HEK293T (cell line): ENCODE measurements at regions not wholly inside any gene's neighbourhood (a gene's known extent, or its start where the extent isn't known, plus 50 kb on each side); places are given as distances from the start of the nearest gene placed in this dataset.

Experiments used
- ARNT ChIP-seq: fragments of 450-650 bp; IDR thresholded peaks from 2 replicates; pipeline ENCODE4 v1.6.1; 2017; ENCODE audit warnings: mild to moderate bottlenecking
- BHLHE40 ChIP-seq: fragments of 450-650 bp; IDR thresholded peaks from 2 replicates; pipeline ENCODE4 v1.6.1; 2016; ENCODE audit warnings: mild to moderate bottlenecking, moderate library complexity, borderline replicate concordance
- CTBP1 ChIP-seq: fragments of 450-650 bp; IDR thresholded peaks from 2 replicates; pipeline ENCODE4 v1.6.1; 2016; ENCODE audit warnings: borderline replicate concordance
- ELF4 ChIP-seq: fragments of 450-650 bp; IDR thresholded peaks from 2 replicates; pipeline ENCODE4 v1.6.1; 2017; ENCODE audit warnings: antibody characterized with exemption
- FOXA1 ChIP-seq: fragments of 450-650 bp; IDR thresholded peaks from 2 replicates; pipeline ENCODE4 v1.6.1; 2016; ENCODE audit warnings: mild to moderate bottlenecking
- FOXK2 ChIP-seq: fragments of 450-650 bp; IDR thresholded peaks from 2 replicates; pipeline ENCODE4 v1.6.1; 2016; ENCODE audit warnings: mild to moderate bottlenecking
- FOXM1 ChIP-seq: fragments of 450-650 bp; IDR thresholded peaks from 2 replicates; pipeline ENCODE4 v1.6.1; 2017; ENCODE audit warnings: mild to moderate bottlenecking, borderline replicate concordance
- HDGF ChIP-seq: fragments of 450-650 bp; IDR thresholded peaks from 2 replicates; pipeline ENCODE4 v1.6.1; 2017; ENCODE audit warnings: antibody characterized with exemption, borderline replicate concordance
- LEF1 ChIP-seq: fragments of 450-650 bp; IDR thresholded peaks from 2 replicates; pipeline ENCODE4 v1.6.1; 2017; ENCODE audit warnings: mild to moderate bottlenecking, borderline replicate concordance
- SP1 ChIP-seq: fragments of 450-650 bp; IDR thresholded peaks from 2 replicates; pipeline ENCODE4 v1.6.1; 2017
- SUZ12 ChIP-seq: fragments of 450-650 bp; IDR thresholded peaks from 2 replicates; pipeline ENCODE4 v1.6.1; 2016; ENCODE audit warnings: mild to moderate bottlenecking
- TARDBP ChIP-seq: fragments of 450-650 bp; IDR thresholded peaks from 2 replicates; pipeline ENCODE4 v1.6.1; 2016
- ZNF384 ChIP-seq: fragments of 450-650 bp; IDR thresholded peaks from 2 replicates; pipeline ENCODE4 v1.6.1; 2016

DNA sequence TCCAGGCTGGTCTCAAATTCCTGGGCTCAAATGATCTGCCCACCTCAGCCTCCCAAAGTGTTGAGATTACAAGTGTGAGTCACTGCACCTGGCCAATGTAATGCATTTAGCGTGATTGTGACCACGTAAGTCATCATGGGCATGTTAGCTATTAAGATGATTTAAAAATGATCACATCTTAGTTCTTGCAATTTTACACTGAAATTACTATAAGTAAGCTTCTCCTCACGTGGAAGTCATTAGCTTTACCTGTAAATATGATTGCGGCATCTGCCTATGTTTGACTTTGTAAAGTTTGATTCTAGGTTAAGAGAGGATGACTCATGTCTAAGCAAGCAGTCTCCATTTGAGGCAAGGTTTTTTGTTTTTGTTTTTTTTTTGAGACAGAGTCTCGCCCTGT lies 85.5 kb downstream of the PMAIP1 start:
- no peak for TF ChIP-seq BHLHE40
- TF ChIP-seq SUZ12, result no peak
- no peak for TF ChIP-seq ARNT
- TF ChIP-seq CTBP1, result no peak
- no peak for TF ChIP-seq HDGF
- no peak for TF ChIP-seq SP1
- no peak for TF ChIP-seq ELF4
- TF ChIP-seq FOXM1, result no peak
- TF ChIP-seq LEF1, result no peak
- no peak for TF ChIP-seq ZNF384
- TF ChIP-seq FOXK2, result no peak
- no peak for TF ChIP-seq FOXA1
- no peak for TF ChIP-seq TARDBP
